ENCODE measurements at regions not wholly inside any gene's neighbourhood (a gene's known extent, or its start where the extent isn't known, plus 50 kb on each side); places are given as distances from the start of the nearest gene placed in this dataset.
A peak's percentile ranks its signal among the peaks of the same experiment; 100 is the strongest.
"Not testable (repeated sequence)": the region's sequence is repeated elsewhere in the genome, so short reads cannot be mapped to it uniquely, and the experiment has no call there.

DNA sequence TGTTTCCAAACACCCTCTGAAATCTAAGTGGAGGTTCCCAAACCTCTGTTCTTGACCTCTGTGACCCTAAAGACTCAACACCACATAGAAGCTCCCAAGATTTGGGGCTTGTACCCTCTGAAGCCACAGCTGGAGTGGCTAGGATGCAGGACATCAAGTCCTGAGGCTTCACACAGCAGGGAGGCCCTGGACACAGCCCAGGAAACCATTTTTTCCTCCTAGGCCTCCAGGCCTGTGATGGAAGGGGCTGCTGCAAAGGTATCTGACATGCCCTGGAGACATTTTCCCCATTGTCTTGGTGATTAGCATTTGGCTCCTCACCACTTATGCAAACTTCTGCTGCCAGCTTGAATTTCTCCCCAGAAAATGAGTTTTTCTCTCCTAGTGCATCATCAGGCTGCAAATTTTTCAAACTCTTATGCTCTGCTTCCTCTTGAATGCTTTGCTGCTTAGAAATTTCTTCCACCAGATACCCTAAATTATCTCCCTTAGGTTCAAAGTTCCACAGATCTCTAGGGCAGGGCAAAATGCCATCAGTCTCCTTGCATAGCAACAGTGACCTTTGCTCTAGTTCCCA, 200.5 kb upstream of the ARL4C start:
- not testable (repeated sequence) for H3K36me3 ChIP-seq (ENCODE audit: control insufficient read depth in 1 of 2, insufficient read depth in 2 of 2, low read length in 2 of 2); H3K4me1 ChIP-seq (ENCODE audit: control insufficient read depth in 1 of 2, insufficient read depth in 2 of 2, low read length in 2 of 2); H3K27ac ChIP-seq (ENCODE audit: low read length); H3K27me3 ChIP-seq (ENCODE audit: low read depth, low read length)
- Histone ChIP-seq H3K4me3 (ENCODE audit: low read depth in 1 of 2, low read length in 2 of 2) (peak overlapping the region in 1 of 2 donors; percentile 18), H3K9me3 (ENCODE audit: control insufficient read depth in 1 of 2, low read length in 2 of 2) (peaks cover 0 to 11% of the 10 kb centered on the region in 2 donors)

DNA sequence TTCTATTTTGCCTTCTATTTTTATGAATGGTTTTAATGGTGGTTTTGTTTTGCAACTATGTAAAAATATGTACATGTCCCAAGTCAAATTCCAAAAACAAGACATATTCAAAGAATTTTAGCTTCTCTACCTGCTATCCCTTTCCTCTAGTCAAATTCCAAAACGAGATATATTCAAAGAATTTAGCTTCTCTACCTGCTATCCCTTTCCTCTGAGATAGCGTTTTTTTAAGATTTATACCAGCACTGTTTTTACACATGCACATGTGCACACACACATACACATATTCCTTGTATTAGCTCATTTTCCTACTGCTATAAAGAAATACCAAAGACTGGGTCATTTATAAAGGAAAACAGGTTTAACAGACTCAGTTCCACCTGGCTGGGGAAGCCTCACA, 199.1 kb upstream of the ARL4C start:
- H3K4me1 ChIP-seq (ENCODE audit: control insufficient read depth in 1 of 2, insufficient read depth in 2 of 2, low read length in 2 of 2): peaks cover 0 to 9% of the 10 kb centered on the region in 2 donors
- no peaks in the 10 kb centered on the region for H3K27me3 ChIP-seq (ENCODE audit: low read depth, low read length)
- no peak overlapping the region for H3K27ac ChIP-seq (ENCODE audit: low read length)
- peaks cover 0 to 11% of the 10 kb centered on the region in 2 donors for H3K9me3 ChIP-seq (ENCODE audit: control insufficient read depth in 1 of 2, low read length in 2 of 2)
- H3K4me3 ChIP-seq (ENCODE audit: low read depth in 1 of 2, low read length in 2 of 2): no peak overlapping the region
- no peaks in the 10 kb centered on the region for H3K36me3 ChIP-seq (ENCODE audit: control insufficient read depth in 1 of 2, insufficient read depth in 2 of 2, low read length in 2 of 2)

DNA sequence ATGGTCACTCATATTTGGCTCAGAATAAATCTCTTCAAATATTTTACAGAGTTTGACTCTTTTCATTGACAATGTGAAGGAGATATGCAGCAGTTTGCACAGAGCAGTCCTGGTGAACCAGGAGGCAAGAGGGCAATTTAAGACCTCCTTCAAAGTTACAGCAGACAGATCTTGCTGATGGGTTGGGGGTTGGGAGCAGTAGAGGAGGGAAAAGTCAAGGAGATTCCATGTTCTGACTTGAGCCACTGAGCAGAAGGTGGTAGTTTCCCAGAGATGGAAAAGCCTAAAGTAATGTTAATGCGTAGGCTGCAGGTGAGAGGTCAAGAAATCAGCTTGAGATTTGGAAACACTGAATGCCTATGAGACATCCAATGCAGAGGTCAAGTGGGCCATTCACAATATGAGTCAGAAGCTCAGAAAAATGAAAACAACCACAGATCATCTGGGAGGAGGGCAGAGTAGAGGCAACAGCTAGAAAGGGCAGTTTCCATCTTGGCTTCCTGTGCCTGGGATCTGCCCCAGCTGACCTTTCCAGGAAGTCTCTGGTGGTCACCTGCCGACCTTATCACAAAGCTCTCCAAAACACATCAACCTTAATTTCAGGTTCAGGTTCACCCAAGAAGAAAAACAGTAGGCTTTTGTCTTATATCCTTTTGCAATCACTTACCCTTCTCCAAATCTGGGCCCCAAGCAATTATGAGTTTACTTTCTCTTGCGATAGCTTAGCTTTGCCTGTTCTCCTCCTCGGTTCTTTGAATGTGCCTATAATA, 197.5 kb upstream of the ARL4C start:
- peaks cover 0 to 18% of the 10 kb centered on the region in 2 donors for H3K4me1 ChIP-seq (ENCODE audit: control insufficient read depth in 1 of 2, insufficient read depth in 2 of 2, low read length in 2 of 2)
- no peak overlapping the region for H3K4me3 ChIP-seq (ENCODE audit: low read depth in 1 of 2, low read length in 2 of 2)
- no peaks in the 10 kb centered on the region for H3K27me3 ChIP-seq (ENCODE audit: low read depth, low read length)
- peaks cover 0 to 11% of the 10 kb centered on the region in 2 donors for H3K9me3 ChIP-seq (ENCODE audit: control insufficient read depth in 1 of 2, low read length in 2 of 2)
- no peaks in the 10 kb centered on the region for H3K36me3 ChIP-seq (ENCODE audit: control insufficient read depth in 1 of 2, insufficient read depth in 2 of 2, low read length in 2 of 2)
- no peak overlapping the region for H3K27ac ChIP-seq (ENCODE audit: low read length)

DNA sequence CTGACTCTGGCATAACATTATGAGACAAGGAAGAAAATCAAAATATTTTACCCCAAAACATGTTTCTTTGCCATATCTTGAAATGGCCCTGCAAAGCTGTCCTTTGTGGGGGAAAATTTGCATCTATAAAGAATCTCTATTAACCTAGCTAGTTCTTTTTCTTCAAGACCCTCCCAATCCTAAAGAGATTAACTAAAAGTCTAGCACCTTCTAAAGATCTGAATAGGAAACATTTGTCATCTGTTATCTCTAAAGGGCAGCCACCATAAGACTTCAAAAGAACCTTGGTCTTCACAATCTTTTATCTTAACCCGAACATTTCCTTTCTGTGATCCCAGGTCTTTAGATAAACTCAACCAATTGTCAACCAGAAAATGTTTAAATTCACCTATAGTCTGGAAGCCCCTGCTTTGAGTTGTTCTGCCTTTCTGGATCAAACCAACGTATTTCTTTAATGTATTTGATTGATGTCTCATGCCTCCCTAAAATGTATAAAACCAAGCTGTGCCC, 196.9 kb upstream of the ARL4C start:
- Histone ChIP-seq H3K4me1 (ENCODE audit: control insufficient read depth in 1 of 2, insufficient read depth in 2 of 2, low read length in 2 of 2) (peaks cover 0 to 18% of the 10 kb centered on the region in 2 donors), H3K9me3 (ENCODE audit: control insufficient read depth in 1 of 2, low read length in 2 of 2) (peaks cover 0 to 11% of the 10 kb centered on the region in 2 donors)
- H3K27me3 ChIP-seq (ENCODE audit: low read depth, low read length); H3K36me3 ChIP-seq (ENCODE audit: control insufficient read depth in 1 of 2, insufficient read depth in 2 of 2, low read length in 2 of 2); H3K27ac ChIP-seq (ENCODE audit: low read length); H3K4me3 ChIP-seq (ENCODE audit: low read depth in 1 of 2, low read length in 2 of 2): not testable (repeated sequence)

DNA sequence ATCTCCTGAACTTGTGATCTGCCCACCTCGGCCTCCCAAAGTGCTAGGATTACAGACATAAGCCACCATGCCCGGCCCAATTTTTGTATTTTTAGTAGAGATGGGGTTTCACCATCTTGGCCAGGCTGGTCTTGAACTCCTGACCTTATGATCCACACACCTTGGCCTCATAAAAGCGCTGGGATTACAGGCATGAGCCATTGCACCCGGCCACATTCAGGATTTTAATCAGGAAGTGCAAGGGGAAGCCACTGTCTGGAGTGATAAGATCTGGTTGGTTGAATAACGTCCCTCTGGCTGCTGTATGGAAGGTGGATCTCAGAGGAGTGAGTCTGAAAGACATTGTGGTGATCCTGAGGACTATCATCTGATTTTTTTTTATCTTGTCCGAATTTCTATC, 196.3 kb upstream of the ARL4C start:
- H3K9me3 ChIP-seq (ENCODE audit: control insufficient read depth in 1 of 2, low read length in 2 of 2): peaks cover 0 to 11% of the 10 kb centered on the region in 2 donors
- not testable (repeated sequence) for H3K27ac ChIP-seq (ENCODE audit: low read length); H3K27me3 ChIP-seq (ENCODE audit: low read depth, low read length); H3K36me3 ChIP-seq (ENCODE audit: control insufficient read depth in 1 of 2, insufficient read depth in 2 of 2, low read length in 2 of 2); H3K4me3 ChIP-seq (ENCODE audit: low read depth in 1 of 2, low read length in 2 of 2)
- H3K4me1 ChIP-seq (ENCODE audit: control insufficient read depth in 1 of 2, insufficient read depth in 2 of 2, low read length in 2 of 2): peaks cover 0 to 18% of the 10 kb centered on the region in 2 donors

DNA sequence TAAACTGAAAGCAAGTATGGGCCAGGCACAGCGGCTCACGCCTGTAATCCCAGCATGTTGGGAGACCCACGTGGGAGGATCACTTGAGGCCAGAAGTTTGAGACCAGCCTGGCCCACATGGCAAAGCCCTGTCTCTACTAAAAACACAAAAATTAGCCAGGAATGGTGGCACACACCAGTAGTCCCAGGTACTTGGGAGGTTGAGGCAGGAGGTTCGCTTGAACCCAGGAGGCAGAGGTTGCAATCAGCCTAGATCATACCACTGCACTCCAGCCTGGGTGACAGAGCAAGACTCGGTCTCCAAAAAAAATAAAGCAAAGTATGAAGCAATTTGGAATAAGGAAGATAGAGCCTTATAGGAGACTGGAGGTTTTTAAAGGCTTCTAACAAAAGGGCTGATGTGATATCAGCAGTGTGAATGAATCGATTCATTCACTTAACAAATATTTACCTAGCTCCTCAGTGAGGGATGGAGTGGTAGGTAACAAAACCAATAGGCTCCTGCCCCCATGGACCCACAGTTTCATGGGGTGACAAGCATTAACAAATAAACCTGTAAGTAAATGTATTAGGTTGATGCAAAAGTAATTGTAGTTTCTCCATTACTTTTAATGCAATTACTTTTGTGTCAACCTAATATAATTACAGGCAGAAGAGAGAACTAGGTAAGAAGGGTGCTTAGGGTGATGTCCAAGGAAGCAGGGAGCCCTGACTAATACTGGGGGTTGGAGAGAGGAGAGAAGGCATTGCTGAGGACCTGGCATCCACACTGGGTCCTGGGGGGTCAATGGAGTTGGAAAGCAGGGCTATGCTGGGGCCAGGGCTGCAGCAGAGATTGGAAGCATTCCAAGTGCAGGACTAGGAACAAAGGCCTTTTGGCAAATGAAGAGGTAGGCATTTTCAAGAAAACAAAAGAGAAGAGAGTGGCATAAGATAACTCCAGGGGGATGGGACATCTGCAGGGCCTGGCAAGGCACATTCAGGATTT, 195.4 kb upstream of the ARL4C start:
- Histone ChIP-seq H3K36me3 (ENCODE audit: control insufficient read depth in 1 of 2, insufficient read depth in 2 of 2, low read length in 2 of 2) (no peaks in the 10 kb centered on the region), H3K27me3 (ENCODE audit: low read depth, low read length) (no peaks in the 10 kb centered on the region), H3K9me3 (ENCODE audit: control insufficient read depth in 1 of 2, low read length in 2 of 2) (peaks cover 0 to 8% of the 10 kb centered on the region in 2 donors), H3K4me1 (ENCODE audit: control insufficient read depth in 1 of 2, insufficient read depth in 2 of 2, low read length in 2 of 2) (peaks cover 0 to 18% of the 10 kb centered on the region in 2 donors), H3K4me3 (ENCODE audit: low read depth in 1 of 2, low read length in 2 of 2) (no peak overlapping the region), H3K27ac (ENCODE audit: low read length) (no peak overlapping the region)

DNA sequence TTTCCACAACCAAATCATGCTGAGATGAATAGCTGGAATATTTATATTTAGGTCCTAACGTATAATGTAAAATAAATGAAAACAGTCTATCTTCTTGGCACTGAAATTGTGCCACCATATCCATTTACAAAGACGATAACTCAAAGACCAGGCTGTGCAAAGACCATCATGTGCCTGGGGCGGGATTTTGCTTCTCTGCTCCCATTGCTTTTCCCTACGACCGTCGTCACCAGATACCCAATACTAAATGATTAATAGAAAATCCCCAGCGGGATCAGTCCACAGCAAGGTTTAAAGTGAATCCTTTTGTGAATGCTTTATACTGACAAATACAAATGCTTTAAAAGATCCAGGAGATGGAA, 194.3 kb upstream of the ARL4C start:
- H3K9me3 ChIP-seq (ENCODE audit: control insufficient read depth in 1 of 2, low read length in 2 of 2): no peaks in the 10 kb centered on the region
- peaks cover 0 to 18% of the 10 kb centered on the region in 2 donors for H3K4me1 ChIP-seq (ENCODE audit: control insufficient read depth in 1 of 2, insufficient read depth in 2 of 2, low read length in 2 of 2)
- H3K27ac ChIP-seq (ENCODE audit: low read length): no peak overlapping the region
- H3K4me3 ChIP-seq (ENCODE audit: low read depth in 1 of 2, low read length in 2 of 2): peak overlapping the region in 1 of 2 donors; percentile 7
- no peaks in the 10 kb centered on the region for H3K36me3 ChIP-seq (ENCODE audit: control insufficient read depth in 1 of 2, insufficient read depth in 2 of 2, low read length in 2 of 2)
- H3K27me3 ChIP-seq (ENCODE audit: low read depth, low read length): no peaks in the 10 kb centered on the region

DNA sequence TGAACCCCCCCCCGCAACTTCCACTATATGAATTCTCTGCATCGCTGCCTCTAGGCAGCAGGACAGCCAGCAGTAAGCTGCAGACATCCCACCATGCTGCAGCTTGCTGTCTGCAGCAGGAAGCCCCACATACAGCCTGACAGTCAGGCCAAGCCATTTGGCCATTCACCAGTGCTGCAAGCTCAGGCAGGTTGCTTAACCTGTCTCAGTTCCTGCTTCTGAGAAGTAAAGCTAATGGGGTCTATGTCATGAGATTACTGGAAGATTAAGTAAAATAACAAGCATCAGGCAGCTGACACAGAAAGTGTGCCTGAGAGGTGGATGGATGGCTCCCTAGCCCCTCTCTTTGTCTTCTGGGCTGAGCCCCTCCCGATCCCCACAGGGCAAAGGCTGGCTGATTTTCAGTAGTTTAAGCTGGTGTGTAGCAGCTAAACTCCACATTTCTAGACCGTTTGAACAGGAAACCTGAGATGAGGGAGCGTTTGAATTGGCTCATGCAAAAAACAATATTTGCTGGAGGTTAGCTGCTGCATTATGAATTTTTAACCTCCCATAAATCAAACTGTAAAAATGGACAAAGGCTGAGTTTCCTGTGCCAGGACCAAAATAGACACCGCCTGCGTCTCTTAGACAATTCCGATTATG, 193.8 kb upstream of the ARL4C start:
- Histone ChIP-seq H3K27me3 (ENCODE audit: low read depth, low read length) (no peaks in the 10 kb centered on the region), H3K27ac (ENCODE audit: low read length) (no peak overlapping the region)

DNA sequence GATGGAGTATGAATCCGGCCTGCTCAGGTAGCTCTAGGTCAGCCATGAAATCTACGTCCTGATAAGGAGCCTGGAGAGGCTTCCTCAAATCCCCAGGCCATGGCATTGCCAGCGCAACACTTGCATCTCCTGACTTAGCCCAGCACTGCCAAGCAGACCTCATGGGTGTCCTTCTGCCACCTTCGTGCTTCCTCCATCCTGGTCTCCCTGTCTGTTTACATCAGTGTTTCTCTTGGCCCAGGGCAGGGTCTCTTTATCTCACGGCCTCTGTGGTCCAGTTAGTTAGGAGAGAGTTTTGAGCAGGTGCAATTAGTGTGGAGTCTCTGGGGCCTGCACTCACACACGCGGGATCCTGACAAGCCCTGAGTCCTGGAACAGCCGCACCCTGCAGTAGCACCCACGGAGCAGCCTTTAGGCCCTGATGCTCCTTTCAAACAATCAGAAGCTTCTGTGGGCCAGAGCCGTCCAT, 193.1 kb upstream of the ARL4C start:
- peaks cover 0 to 18% of the 10 kb centered on the region in 2 donors for H3K4me1 ChIP-seq (ENCODE audit: control insufficient read depth in 1 of 2, insufficient read depth in 2 of 2, low read length in 2 of 2)
- H3K9me3 ChIP-seq (ENCODE audit: control insufficient read depth in 1 of 2, low read length in 2 of 2): no peaks in the 10 kb centered on the region
- H3K36me3 ChIP-seq (ENCODE audit: control insufficient read depth in 1 of 2, insufficient read depth in 2 of 2, low read length in 2 of 2): no peaks in the 10 kb centered on the region
- H3K27ac ChIP-seq (ENCODE audit: low read length): no peak overlapping the region
- no peak overlapping the region for H3K4me3 ChIP-seq (ENCODE audit: low read depth in 1 of 2, low read length in 2 of 2)
- H3K27me3 ChIP-seq (ENCODE audit: low read depth, low read length): no peaks in the 10 kb centered on the region

More for the DNA sequence above, 193.8 kb upstream of the ARL4C start:
- H3K4me1 ChIP-seq (ENCODE audit: control insufficient read depth in 1 of 2, insufficient read depth in 2 of 2, low read length in 2 of 2): peaks cover 0 to 18% of the 10 kb centered on the region in 2 donors
- peak overlapping the region in 1 of 2 donors; percentile 7 for H3K4me3 ChIP-seq (ENCODE audit: low read depth in 1 of 2, low read length in 2 of 2)
- H3K9me3 ChIP-seq (ENCODE audit: control insufficient read depth in 1 of 2, low read length in 2 of 2): no peaks in the 10 kb centered on the region
- no peaks in the 10 kb centered on the region for H3K36me3 ChIP-seq (ENCODE audit: control insufficient read depth in 1 of 2, insufficient read depth in 2 of 2, low read length in 2 of 2)

DNA sequence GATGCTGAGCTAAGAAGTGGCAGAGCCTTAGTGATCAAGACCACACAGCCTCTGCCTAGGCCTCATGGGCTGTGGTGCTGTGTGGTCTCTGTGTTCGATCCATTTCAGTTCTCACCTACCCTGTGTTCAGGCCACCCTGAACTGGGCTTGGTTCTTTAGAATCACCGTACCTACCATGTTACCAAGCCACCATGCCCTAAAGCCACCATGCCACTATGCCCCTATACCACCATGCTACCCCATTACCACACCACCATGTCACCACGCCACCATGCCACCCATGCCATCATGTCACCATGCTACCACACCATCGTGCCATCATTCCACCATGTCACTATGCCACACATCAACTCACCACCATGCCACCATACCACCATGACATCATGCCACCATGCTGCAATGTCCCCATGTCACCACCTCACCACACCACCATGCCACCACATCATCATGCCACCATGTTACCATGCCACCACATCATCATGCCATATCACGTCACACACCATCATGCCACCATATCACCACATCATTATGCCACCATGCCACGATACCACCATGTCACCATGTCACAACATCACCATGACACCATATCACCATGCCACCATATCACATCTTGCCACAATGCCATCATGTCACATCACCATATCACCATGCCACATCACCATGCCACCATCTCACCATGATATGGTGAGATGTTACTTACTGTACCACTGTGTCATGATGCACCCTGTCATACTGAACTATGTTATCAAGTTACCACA, 191.0 kb upstream of the ARL4C start:
- no peaks in the 10 kb centered on the region for H3K36me3 ChIP-seq (ENCODE audit: control insufficient read depth in 1 of 2, insufficient read depth in 2 of 2, low read length in 2 of 2)
- no peaks in the 10 kb centered on the region for H3K9me3 ChIP-seq (ENCODE audit: control insufficient read depth in 1 of 2, low read length in 2 of 2)
- H3K27ac ChIP-seq (ENCODE audit: low read length): no peak overlapping the region
- H3K4me3 ChIP-seq (ENCODE audit: low read depth in 1 of 2, low read length in 2 of 2): no peak overlapping the region
- H3K4me1 ChIP-seq (ENCODE audit: control insufficient read depth in 1 of 2, insufficient read depth in 2 of 2, low read length in 2 of 2): peaks cover 0 to 18% of the 10 kb centered on the region in 2 donors
- no peaks in the 10 kb centered on the region for H3K27me3 ChIP-seq (ENCODE audit: low read depth, low read length)
